ENCODE measurements at regions not wholly inside any gene's neighbourhood (a gene's known extent, or its start where the extent isn't known, plus 50 kb on each side); places are given as distances from the start of the nearest gene placed in this dataset.
"Not testable (repeated sequence)": the region's sequence is repeated elsewhere in the genome, so short reads cannot be mapped to it uniquely, and the experiment has no call there.

DNA sequence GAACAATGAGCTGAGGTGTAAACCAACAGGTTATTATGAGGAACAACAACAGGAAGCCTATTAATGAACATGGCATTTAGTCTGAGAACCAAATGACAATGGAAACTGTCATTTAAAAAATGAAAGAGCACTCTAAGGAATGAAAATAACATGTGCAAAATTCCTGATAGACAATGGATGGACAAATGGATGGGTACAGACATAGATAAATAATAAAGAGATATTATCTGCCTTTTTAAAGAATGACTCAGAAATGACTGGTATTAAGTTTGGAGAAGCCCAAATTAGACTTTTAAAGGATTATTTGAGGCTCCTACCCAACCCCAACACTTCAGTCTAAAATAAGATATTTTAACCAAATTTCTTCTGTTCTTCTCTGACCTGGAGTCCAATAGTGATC lies 650.5 kb upstream of the ZNF385D start:
- Mint-ChIP-seq H3K36me3 (no peaks in the 10 kb centered on the region), H3K9me3 (ENCODE audit: low read depth) (peaks cover 7% of the 10 kb centered on the region), H3K4me3 (no peak overlapping the region), H3K27me3 (no peaks in the 10 kb centered on the region), H3K4me1 (no peaks in the 10 kb centered on the region), H3K27ac (no peak overlapping the region)
- no peak for ATAC-seq
- no peak for DNase-seq
- CTCF ChIA-PET: no interaction called here

DNA sequence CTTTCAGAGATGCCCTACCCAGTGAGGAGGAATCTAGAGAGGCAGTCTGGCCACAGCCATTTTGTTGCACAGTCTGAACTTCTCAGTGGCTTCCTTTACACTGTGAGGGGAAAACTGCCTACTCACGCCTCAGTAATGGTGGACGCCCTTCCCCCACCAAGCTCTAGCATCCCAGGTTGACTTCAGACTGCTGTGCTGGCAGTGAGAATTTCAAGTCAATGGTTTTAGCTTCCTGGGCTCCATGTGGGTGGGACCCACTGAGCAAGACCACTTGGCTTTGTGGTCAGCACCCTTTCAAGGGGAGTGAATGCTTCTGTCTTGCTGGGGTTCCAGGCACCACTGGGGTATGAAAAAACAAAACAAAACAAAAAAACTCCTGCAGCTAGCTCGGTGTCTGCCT lies 663.2 kb upstream of the ZNF385D start:
- H3K4me1 Mint-ChIP-seq: no peaks in the 10 kb centered on the region
- H3K9me3 Mint-ChIP-seq (ENCODE audit: low read depth): peaks cover 5% of the 10 kb centered on the region
- DNase-seq (no peak), ATAC-seq (no peak)
- H3K36me3 Mint-ChIP-seq: no peaks in the 10 kb centered on the region
- no peak overlapping the region for H3K27ac Mint-ChIP-seq
- H3K27me3 Mint-ChIP-seq: no peaks in the 10 kb centered on the region
- no peak overlapping the region for H3K4me3 Mint-ChIP-seq
- CTCF ChIA-PET: no interaction called here

DNA sequence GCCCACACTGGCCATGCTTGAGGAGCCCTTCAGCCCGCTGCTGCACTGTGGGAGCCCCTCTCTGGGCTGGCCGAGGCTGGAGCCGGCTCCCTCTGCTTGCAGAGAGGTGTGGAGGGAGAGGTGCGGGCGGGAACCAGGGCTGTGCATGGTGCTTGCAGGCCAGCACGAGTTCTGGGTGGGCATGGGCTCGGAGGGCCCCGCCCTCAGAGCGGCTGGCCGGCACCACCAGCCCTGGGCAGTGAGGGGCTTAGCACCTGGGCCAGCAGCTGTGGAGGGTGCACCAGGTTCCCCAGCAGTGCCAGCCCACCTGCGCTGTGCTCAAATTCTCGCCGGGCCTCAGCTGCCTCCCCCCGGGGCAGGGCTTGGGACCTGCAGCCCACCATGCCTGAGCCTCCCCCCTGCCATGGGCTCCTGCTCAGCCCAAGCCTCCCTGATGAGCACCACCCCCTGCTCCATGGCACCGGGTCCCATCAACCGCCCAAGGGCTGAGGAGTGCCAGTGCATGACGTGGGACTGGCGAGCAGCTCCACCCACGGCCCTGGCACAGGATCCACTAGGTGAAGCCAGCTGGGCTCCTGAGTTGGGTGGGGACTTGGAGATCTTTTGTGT lies 665.9 kb upstream of the ZNF385D start:
- H3K4me3 Mint-ChIP-seq; H3K36me3 Mint-ChIP-seq; CTCF ChIA-PET; ATAC-seq; H3K27ac Mint-ChIP-seq; DNase-seq; H3K27me3 Mint-ChIP-seq; H3K9me3 Mint-ChIP-seq (ENCODE audit: low read depth); H3K4me1 Mint-ChIP-seq: not testable (repeated sequence)

DNA sequence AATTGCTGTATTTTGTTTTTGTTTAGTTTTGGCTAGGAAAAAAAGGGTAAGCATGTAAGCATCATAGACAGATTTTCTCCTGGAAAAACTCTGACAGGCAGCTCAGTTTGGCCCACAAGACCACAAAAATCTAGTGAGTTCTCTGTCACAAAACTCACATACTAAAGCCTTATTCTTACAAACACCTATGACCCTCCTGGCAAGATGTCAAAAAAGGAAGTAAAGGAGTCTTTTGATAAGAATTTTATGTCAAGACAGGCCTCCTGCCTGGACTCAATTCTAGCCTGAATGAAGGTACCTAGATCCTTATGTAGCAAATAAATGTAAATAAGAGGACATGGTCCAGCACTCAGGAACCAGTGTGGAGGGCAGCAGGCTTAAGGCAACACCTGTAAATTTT lies 668.3 kb upstream of the ZNF385D start:
- H3K36me3 Mint-ChIP-seq: no peaks in the 10 kb centered on the region
- DNase-seq: no peak
- no peak overlapping the region for H3K27ac Mint-ChIP-seq
- H3K4me3 Mint-ChIP-seq: no peak overlapping the region
- H3K4me1 Mint-ChIP-seq: no peaks in the 10 kb centered on the region
- CTCF ChIA-PET: no interaction called here
- ATAC-seq: no peak
- no peaks in the 10 kb centered on the region for H3K27me3 Mint-ChIP-seq
- peaks cover 5% of the 10 kb centered on the region for H3K9me3 Mint-ChIP-seq (ENCODE audit: low read depth)

DNA sequence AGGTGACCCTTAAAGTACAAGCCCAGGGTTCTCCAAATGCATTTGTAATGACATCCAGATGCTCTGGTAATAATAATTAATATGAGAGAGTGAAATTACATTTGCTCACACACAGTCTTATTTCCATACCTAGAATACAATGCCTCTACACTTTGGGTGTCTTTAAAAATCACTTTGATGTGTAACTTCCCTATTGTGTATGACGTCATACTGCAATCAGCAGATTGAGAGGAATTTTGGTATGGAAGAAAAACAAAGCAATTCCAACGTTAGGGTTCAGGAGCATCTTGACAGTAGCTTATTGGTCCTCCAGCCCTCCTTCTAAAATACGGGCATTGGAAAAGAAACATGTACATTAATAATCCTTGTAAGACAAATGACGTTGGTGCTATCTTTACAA lies 670.6 kb upstream of the ZNF385D start:
- Mint-ChIP-seq H3K9me3 (ENCODE audit: low read depth) (peaks cover 3% of the 10 kb centered on the region), H3K27me3 (no peaks in the 10 kb centered on the region), H3K27ac (no peak overlapping the region), H3K4me1 (no peaks in the 10 kb centered on the region), H3K36me3 (no peaks in the 10 kb centered on the region), H3K4me3 (no peak overlapping the region)
- CTCF ChIA-PET: no interaction called here
- DNase-seq (no peak), ATAC-seq (no peak)

DNA sequence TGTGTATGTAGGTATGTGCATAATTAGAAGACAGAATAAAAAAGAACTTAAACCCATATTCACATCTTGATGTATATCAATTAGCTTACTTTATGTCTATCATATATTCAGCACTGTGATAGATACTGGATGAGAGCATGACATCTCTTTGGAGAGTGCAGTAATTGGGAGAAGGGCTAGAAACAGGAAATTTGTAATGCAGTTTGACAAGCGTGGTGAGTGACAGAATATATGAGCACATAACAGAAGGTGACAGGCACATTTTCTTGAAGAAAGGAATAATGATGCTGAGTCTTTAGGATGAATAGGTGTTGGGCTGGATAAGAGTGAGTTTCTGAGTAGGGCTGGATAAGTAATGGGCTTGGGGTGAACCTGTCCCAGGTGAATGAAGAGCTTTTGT lies 680.3 kb upstream of the ZNF385D start:
- Mint-ChIP-seq H3K27me3 (no peaks in the 10 kb centered on the region), H3K4me3 (no peak overlapping the region), H3K4me1 (no peaks in the 10 kb centered on the region), H3K27ac (no peak overlapping the region), H3K9me3 (ENCODE audit: low read depth) (peaks cover 7% of the 10 kb centered on the region), H3K36me3 (no peaks in the 10 kb centered on the region)
- CTCF ChIA-PET: no interaction called here
- no peak for DNase-seq
- no peak for ATAC-seq

DNA sequence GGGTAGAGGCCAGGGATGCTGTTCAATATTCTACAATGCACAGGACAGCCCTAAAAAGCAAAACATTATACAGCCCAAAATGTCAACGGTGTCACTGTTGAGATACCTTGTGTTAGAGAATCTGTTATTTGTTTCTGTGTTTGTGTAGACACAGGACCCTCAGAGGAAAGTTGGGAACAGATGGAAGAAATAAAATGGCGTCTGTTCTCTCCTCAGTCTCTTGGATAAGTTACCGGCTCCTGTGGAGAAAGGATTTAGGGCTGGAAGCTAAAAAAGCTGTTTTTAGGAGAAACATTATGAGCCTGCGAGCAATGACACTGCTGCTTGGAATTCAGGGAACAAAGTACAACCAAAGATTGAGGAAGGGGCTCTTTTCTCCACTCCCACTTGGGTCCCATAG lies 688.6 kb upstream of the ZNF385D start:
- no peaks in the 10 kb centered on the region for H3K27me3 Mint-ChIP-seq
- H3K9me3 Mint-ChIP-seq (ENCODE audit: low read depth): peaks cover 12% of the 10 kb centered on the region
- H3K36me3 Mint-ChIP-seq: no peaks in the 10 kb centered on the region
- CTCF ChIA-PET: no interaction called here
- ATAC-seq (no peak), DNase-seq (no peak)
- H3K4me3 Mint-ChIP-seq: no peak overlapping the region
- no peak overlapping the region for H3K27ac Mint-ChIP-seq
- H3K4me1 Mint-ChIP-seq: no peaks in the 10 kb centered on the region

DNA sequence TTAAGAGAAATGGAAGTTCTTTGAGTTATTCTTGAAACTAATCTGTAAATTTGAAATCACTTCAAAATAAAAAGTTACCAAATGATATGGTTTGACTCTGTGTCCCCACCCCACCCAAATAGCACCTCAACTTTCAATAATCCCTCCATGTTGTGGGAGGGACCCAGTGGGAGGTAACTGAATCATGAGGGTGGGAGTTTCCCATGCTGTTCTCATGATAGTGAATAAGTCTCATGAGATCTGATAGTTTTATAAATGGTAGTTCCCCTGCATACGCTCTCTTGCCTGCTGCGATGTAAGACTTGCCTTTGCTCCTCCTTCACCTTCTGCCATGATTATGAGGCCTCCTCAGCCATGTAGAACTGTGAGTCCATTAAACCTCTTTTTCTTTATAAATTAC lies 690.7 kb upstream of the ZNF385D start:
- Mint-ChIP-seq H3K4me3 (no peak overlapping the region), H3K27me3 (no peaks in the 10 kb centered on the region), H3K4me1 (no peaks in the 10 kb centered on the region), H3K9me3 (ENCODE audit: low read depth) (peaks cover 14% of the 10 kb centered on the region), H3K27ac (no peak overlapping the region), H3K36me3 (no peaks in the 10 kb centered on the region)
- CTCF ChIA-PET: no interaction called here
- ATAC-seq: no peak
- DNase-seq: no peak

DNA sequence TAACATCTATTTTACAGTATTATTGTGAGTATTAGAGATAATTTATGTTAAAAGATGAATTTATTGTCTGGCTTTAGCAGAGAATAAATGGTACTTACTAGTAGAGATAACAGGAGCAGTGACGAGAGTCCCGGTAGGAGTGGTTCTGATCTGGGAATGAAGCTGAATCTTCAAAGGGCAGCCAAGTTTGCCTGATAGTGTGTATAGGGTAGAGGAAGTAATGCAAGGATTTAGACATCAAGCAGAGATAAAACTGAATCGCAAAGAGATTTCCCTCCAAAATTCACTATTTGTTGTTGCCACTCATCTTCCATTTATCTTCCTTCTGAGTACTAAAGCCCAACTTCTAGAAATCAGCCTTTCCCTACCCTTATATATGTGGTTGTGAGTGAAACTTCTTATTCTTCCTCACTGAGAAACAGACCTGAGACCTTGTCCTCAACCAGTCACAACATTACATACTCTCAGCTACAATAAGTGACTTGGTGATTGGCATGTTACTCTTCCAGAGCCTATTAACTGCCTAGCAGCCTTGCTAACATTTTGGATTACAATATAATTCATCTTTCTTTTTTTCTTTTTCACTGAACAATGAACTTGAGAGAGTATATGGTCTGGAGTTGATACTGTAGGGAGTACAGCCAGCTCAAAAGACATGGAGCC lies 692.7 kb upstream of the ZNF385D start:
- Mint-ChIP-seq H3K4me1 (no peaks in the 10 kb centered on the region), H3K27ac (no peak overlapping the region), H3K4me3 (no peak overlapping the region), H3K9me3 (ENCODE audit: low read depth) (peaks cover 14% of the 10 kb centered on the region), H3K27me3 (no peaks in the 10 kb centered on the region), H3K36me3 (no peaks in the 10 kb centered on the region)
- ATAC-seq: no peak
- DNase-seq: no peak
- CTCF ChIA-PET: no interaction called here

DNA sequence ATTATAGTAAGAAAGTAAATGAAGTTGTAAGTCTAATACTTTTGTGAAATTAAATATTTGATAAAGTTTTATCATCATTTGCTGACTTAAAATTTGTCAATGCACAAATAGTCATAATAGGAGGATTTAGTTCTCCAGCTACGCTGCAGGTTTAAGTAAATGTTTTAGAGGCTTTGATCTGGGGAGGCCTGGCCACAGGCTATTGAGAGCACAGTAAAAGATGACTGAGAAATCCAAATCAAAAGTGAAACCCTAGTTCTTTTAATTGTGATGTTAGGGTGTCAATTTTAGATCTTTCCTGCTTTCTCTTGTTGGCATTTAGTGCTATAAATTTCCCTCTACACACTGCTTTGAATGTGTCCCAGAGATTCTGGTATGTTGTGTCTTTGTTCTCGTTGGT lies 694.3 kb upstream of the ZNF385D start:
- peaks cover 12% of the 10 kb centered on the region for H3K9me3 Mint-ChIP-seq (ENCODE audit: low read depth)

DNA sequence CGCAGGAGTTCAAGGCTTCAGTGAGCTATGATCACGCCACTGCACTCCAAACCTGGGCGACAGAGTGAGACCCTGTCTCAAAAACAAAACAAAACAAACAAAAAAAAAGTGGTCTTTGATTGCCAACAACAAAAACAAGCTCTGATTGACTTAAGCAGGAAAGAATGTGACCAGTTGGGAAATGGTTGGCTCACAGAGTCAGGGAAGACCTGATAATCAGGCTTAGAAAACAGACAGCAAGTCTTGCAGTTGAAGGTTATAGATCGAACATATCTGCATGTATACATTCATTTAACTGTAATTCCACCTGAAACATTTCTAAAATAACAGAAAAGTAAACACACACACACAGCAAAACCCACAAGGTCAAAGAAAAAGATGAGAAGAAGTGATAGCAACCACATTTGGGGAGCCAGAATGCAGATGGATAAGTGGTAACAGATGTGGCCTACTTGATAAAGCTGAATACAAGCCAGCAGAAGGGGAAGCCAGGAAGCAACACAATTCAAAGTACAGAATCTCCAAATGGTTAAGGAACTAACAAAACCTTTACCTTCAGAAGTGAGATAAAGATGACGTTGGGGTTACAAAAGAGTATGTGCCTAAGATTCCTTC lies 699.9 kb upstream of the ZNF385D start:
- H3K4me3 Mint-ChIP-seq: no peak overlapping the region
- no peak overlapping the region for H3K27ac Mint-ChIP-seq
- ATAC-seq (no peak), DNase-seq (no peak)
- H3K9me3 Mint-ChIP-seq (ENCODE audit: low read depth): peaks cover 7% of the 10 kb centered on the region
- H3K27me3 Mint-ChIP-seq: no peaks in the 10 kb centered on the region
- no peaks in the 10 kb centered on the region for H3K4me1 Mint-ChIP-seq
- no peaks in the 10 kb centered on the region for H3K36me3 Mint-ChIP-seq
- CTCF ChIA-PET: no interaction called here

More for the DNA sequence above, 694.3 kb upstream of the ZNF385D start:
- DNase-seq, H3K4me1 Mint-ChIP-seq, H3K36me3 Mint-ChIP-seq, H3K27ac Mint-ChIP-seq, CTCF ChIA-PET, H3K27me3 Mint-ChIP-seq, H3K4me3 Mint-ChIP-seq, ATAC-seq: not testable (repeated sequence)

DNA sequence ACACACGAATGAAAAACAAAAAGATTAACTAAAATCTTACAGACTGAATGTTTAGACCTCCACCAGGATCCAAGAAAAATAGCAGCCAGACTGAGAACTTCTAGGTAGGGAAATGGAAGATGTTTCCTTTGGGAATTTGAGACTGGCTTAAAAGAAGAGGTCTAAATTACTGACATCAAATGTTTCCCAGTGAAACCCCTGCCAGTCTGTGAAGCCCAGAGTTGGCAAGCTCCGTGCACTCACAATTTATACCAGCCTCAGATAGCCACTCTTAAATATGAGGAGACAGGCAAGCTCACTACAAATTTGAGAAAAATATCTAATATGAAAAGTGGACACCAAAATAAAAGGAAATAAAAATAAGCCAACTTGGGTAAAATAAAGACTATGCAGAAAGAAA lies 700.5 kb upstream of the ZNF385D start:
- H3K27me3 Mint-ChIP-seq: no peaks in the 10 kb centered on the region
- DNase-seq: no peak
- no peaks in the 10 kb centered on the region for H3K4me1 Mint-ChIP-seq
- H3K36me3 Mint-ChIP-seq: no peaks in the 10 kb centered on the region
- H3K4me3 Mint-ChIP-seq: no peak overlapping the region
- peaks cover 4% of the 10 kb centered on the region for H3K9me3 Mint-ChIP-seq (ENCODE audit: low read depth)
- H3K27ac Mint-ChIP-seq: no peak overlapping the region
- CTCF ChIA-PET: no interaction called here
- ATAC-seq: no peak

DNA sequence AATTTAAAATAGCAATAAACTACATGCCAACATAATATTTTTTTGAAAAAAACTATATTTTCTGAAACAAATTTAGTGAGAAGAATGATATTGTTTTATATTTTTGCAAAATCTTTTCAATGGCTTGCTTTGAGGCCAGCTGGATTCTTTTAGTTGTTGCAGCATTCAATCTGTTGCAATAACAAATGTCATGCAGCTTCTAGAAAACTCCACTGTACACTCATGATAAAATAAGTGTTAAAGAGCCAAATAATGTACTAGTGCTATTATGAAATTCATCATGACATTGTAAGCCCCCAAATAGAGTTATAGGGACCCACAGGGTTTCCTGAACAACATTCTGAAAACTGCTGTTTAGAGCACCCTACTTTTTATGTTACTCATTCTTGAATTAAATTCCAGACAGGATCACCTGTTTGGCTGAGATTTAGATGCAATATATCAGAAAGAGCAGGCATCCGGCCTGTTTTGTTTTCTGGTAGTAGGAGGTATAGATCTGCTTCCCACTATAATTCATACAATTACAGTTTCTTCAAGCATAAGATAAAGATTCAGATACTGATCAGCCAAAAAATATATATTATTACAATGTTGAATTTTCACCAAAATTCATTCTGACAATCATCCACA lies 703.0 kb upstream of the ZNF385D start:
- no peaks in the 10 kb centered on the region for H3K36me3 Mint-ChIP-seq
- ATAC-seq (no peak), DNase-seq (no peak)
- no peaks in the 10 kb centered on the region for H3K27me3 Mint-ChIP-seq
- peaks cover 4% of the 10 kb centered on the region for H3K9me3 Mint-ChIP-seq (ENCODE audit: low read depth)
- no peak overlapping the region for H3K27ac Mint-ChIP-seq
- CTCF ChIA-PET: no interaction called here
- no peaks in the 10 kb centered on the region for H3K4me1 Mint-ChIP-seq
- H3K4me3 Mint-ChIP-seq: no peak overlapping the region

DNA sequence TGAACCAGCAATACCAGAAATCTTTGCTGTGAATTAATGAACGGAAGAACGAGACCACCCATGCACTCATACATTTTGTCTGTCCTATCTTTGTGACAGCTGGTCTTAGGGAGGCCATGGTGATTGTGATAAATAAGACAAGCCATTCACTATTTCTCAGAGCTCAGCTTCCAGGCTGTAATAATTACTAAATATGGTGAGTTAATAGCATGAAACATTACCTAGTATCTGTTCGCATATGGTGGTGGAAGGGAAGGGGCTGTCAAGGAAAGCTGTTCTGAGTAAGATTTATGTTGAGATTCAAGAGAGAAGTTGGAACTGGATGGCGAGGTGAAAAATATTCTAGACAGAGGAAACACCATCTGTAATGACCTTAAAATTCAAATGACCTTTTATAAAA lies 719.0 kb upstream of the ZNF385D start:
- Mint-ChIP-seq H3K9me3 (ENCODE audit: low read depth) (no peaks in the 10 kb centered on the region), H3K4me1 (no peaks in the 10 kb centered on the region), H3K27me3 (no peaks in the 10 kb centered on the region), H3K27ac (no peak overlapping the region), H3K36me3 (no peaks in the 10 kb centered on the region), H3K4me3 (no peak overlapping the region)
- DNase-seq (no peak), ATAC-seq (no peak)
- CTCF ChIA-PET: no interaction called here

Data from activated CD8-positive, alpha-beta memory T cell treated with anti-CD3 and anti-CD28 coated beads, Interleukin-2, amount 10 ng/mL, durations not matched to agents 7 days and 5 days (primary cell).